T follicular helper cell (primary cell): ENCODE measurements at regions not wholly inside any gene's neighbourhood (a gene's known extent, or its start where the extent isn't known, plus 50 kb on each side); places are given as distances from the start of the nearest gene placed in this dataset.

Experiments used
- DNase-seq: peaks from one replicate; pipeline ENCODE4 v3.0.0-alpha.2; 2020; ENCODE audit warnings: low read depth

DNA sequence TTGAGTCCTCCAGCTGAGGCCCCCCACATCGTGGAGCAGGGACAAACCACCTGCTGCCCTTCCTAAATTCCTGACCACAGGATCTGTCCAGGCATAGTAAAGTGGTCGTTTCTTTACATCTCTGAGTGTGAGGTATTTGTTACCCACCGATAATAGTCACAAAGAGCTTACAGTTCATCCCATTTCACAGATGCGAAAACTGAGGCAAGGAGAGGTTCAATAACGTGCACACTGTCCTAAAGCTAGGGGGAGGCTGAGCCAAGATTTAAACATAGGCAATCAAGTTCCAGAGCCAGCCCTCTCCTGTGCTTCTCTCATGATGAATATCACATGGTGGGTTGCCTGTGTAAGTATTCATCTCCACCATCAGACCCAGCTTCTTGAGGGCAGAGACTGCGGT is 135.4 kb downstream of the CCT6B start:
- DNase-seq: no peak

DNA sequence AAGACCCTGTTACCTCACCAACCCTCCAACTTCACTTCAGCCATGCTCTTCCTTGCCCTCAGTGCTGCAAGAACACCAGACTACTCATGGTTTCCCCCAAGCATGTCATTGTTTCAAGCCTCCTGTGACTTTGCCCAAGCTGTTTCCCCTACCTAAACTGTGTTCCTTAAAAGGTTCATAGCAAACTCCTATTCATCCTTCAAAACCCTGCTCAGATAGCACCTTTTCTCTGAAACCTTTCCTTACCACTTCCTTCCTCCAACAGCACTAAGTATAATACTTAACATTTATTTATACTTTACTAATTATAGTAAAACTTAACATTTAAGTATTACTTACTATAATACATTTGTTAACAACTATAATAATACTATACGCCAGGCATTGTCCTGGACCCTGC is 136.2 kb downstream of the CCT6B start:
- no peak for DNase-seq

DNA sequence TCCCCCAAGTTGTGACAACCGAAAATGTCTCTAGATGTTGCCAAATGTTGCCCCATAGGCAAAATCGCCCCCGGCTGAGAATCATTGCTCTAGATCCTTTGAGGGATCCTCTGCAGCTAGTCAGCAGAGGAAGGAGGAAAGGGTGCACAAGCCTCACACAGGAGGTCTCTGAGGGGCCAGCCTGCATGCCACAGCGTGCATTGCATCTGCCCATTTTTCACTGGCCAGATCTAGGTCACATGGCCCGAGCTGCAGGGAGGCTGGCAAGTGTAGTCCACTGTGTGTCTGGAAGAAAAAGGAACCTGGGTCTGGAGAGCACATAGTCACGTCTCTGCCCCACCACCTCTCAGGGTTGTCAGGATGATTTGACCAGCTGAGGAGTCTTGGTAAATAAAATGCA is 138.2 kb downstream of the CCT6B start:
- DNase-seq: no peak

DNA sequence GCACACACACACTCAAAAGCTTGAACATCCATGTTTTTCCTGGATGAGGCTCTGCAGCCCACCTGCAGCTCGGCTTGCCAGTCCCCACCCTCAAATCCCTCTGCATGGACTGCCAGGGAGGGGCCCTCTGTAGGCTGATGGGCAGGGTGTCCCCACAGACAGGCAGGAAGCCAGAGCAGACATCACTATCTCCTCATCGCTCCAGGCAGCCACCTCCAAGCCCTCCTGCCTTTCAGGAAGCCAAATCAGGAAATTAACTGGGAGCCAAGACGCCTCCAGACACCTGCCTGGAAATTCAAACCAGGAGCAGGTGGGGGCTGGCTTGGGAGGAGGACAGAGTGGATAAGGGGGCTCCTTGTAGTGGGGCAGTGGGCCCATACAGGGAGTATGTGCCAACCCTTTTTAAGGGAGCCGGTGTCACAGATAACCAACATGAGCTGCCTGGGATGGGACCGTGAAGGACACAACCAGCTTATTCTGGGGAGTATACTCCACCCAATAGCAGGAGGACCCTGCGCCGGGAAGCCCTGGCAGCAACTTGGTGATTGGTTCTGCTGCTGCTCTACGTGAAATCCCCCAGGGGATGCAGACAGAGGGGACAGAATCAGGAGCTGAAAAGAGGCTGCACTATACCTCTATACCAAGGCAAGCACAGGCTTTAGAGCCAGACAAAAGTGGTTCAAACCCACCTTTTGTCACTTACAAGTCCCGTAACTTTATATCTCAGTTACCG is 139.1 kb downstream of the CCT6B start:
- no peak for DNase-seq

DNA sequence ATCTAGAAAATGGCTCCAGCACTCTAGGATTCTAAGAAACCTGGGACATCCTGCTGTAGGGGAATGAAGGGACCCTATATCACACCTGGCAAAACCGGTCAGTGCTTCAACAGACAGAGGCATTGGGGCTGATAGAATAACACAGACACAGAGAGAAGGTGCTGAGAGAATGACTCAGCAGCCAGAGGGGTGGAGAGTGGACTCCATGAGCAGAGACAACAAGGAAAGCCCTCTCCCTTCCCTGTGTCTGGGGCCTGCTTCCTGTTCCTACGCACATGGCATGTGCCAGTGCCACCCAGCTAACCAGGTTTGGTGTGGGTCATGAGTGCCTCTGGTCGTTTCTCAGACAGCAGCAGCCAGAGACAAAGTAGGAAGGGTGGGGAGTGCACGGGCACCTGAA is 140.3 kb downstream of the CCT6B start:
- DNase-seq: no peak

DNA sequence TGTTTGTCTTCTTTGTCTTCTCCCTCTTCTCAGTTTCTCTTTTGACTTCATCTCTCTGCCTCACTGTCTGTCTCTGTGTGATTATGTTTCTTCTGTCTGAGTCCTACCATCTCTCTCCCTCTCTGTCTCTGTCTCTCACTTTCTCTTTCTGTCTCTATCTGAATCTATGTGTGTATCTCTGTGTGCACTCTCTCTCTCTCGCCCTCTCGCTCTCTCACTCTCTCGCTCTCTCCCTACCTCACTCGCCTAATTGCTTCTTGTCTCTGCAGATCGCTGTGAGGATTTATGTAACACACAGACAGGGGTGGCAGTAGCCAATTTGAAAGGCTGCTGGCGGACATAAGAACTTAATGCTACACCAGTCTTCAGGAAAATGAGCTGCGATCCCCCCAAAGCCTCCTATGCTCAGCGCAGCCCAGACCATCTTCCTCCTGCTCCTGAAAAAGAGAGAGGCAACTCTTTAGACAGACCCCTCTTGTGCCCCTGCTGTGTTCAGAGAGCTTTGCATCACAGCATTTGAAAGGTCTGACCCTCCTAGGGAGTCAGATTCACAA is 140.9 kb downstream of the CCT6B start:
- no peak for DNase-seq

DNA sequence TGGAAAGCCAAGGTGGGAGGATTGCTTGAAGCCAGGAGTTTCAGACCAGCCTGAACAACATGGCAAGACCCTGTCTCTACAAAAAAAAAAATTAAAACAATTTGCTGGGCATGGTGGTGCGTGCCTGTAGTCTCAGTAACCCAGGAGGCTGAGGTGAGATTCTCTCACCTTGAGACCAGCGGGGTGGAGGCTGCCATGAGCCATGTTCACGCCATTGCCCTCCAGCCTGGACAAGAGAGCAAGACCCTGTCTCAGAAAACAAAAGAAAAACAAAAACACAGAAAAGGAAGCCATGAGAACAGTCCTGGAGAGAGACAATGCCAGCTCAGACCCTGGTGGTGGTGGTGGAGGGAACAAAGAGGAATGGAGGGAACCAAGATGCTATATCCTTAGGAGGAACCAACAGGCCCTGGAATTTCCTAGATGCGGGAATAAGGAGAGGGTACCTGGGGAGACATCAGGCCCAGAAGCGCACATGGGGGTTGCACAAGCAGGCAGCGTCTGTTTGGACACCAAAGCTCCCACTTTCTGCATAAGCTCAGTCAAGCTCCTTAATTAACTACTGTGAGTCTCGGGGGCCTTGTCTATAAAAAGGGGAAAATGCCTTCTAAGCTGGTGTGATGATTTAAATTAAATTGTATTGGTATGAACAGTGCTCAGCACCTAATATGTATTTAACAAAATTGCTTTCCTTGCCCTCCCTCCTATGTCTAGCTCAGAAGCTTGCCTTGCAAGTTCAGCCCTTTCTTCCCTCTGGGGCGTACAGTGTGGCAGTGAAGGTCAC is 143.8 kb downstream of the CCT6B start:
- no peak for DNase-seq

DNA sequence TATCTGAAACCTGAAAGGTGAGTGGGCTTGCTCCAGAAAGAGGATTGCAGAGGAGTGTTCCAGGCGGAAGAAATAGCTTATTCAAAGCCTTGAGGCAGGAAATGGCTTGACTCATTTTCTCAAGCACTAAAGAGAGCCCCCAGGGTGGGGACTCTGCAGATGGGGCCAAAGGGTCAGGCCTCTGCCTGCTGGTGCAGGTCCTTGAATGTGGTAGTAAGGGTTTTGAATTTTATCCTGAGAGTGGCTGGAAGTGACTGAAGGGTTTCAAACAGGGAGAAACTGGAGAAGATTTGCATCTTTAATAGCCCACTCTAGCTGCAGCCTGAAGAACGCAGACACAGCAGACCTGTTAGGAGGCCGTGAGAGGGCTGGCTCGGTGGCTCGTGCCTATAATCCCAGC is 144.4 kb downstream of the CCT6B start:
- DNase-seq: no peak

DNA sequence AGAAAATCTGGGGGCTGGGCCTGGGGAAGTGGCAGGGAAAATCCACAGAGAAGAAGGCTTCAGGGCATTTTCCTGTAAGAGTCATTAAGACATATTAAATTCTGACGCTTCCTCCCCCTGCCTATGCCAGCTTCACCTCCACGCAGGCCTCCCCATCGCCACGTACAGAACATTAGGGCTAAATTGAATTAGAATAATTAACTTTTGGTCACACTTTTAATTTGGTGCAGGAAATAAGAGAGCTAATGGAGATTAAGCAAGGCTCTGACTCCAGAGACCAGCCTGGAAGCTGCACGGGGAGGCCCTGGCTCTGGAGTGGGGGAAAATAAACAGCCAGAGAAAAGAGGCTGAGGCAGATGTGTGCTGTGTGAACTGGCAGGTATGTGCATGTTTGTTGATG is 148.0 kb downstream of the CCT6B start:
- no peak for DNase-seq

DNA sequence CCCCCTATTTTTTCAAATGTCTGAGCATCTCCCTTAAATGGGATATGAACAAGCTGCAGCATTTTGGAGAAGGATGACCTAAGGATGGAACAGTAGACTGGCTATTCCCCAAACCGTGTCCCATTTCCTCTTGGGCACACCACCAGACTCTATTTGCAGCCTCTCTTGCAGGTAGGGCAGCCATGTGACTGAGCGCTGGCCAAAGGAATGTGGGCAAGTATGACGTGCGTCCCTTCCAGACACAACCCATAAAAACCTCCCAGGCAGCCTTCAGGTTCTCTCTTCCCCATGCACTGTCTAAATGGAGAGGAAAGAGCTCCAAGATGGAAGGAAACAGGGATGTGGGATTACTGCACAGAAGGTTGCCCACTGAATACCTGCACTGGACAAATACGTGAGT is 149.7 kb downstream of the CCT6B start:
- no peak for DNase-seq

DNA sequence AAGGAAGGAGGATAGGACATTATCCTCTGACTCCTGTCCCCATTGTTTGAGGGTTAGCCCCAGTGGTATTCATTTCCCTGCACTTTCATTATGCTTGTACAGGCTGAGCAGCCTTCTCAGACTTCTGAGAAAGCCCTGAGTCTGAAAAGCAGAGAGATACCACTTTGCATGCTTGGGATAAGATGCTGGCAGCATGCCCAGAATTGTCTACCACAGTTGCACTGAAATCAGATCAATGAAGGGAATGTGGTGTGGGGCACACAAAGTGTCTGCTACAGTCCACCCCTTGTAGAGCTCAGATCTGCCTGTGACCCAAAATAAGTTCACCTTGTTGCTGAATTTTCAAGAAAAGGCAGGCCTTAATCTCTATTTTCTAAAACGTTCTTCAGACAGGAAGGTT is 160.6 kb downstream of the CCT6B start:
- DNase-seq: no peak

DNA sequence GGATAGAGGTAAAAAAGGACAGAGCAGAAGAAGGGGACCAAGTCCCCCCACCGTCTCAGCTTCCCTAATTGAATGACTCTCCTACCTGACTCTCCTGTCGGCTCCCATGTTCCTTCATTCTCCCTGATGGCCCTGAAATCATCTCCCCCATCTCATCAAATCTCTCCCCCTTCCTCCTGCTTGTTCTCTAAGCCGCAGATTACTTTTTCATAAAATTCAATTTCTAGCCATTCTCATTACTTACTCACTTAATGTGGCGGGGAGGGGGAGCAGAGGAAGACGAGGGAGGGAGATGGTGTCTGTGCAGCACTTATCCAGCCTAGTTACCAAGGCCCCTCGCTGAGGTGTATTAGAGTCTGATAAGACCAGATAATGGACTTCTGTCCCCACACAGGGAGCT is 161.5 kb downstream of the CCT6B start:
- no peak for DNase-seq

DNA sequence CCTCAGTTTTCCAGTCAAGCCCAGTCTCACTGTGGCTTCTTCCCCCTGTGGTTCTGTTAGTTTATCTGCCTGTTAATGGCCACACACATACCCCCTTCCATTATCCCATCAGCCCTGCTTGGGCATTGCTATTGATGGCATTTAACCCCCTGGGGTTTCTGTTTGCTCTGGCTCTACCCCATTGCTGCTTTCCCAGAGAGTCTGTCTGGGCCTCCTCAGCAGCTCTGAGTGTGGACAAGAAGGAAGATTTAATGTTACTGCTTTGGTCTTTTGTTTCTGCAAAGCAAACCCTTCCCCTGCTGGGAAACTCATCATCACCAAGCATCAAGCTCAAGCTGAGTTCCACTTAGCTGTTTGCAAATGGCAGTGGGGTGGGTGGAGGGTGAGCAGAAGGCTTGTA is 162.7 kb downstream of the CCT6B start:
- no peak for DNase-seq

DNA sequence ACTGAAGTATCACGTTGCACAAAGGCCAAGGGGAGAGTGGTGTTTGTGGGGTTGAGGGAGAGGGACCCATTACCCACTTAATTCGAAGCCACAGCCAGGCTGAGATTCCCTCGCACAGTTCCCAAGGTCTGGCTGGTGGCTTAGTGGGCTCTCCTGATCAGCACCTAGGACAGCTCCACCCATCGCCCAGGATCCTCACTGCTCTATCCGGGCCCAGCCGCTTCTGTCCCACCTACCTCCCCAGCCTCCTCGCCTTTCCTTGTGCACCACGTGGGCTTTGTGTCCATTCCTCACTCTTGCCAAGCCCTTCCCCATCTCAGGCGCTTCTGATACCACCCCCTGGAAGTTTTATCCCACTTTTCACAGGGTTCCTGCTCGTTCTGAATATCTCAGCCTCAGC is 163.5 kb downstream of the CCT6B start:
- DNase-seq: no peak

DNA sequence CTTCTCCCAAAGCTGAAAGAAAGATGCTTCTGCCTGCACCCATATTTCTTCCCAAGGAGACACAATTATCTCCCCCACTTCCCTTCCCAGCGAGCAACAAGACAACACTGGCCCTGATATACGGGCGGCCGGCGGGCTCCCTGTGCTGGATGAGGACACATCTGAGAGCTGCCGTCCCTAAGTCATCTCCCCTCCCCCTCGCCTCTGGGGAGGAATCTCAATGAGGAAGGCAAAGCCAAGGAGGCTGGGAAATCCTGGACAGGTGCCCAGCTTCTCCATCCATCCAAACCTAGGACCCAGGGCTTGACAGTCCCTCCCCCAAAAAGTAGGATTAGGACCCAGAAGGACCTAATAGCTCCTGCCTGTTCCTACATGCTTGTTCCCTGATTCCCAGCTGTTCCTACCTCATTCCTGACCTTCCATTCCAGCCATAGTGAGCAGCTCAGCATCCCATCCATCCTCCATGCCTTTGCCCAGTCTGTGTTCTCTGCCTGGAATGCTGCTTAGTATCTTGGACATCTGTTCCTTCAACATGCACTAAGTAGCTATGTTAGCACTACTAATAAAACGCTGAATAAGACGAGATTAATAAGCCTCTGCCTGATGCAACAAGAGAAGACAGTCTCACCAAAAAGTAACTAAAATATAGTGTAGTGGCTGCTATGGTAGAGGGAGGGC is 167.9 kb downstream of the CCT6B start:
- no peak for DNase-seq

DNA sequence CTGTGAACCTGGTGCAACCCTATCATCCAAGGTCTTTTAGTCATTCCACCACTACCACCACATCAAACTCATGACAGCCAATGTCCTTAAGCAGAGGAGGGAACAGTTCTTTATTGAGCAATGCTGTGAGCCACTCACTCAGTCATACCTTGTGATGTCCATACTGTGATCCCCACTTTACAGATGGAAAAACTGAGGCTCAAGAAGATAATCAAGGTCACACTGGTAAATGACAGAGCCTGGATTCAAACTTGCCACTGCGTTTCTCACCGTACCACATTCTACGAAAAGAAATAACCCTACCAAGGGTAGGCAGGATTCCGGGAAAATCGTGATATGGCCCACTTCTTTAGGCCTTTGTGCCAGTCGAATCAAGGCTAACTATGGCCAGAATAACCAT is 172.6 kb downstream of the CCT6B start:
- DNase-seq: no peak

DNA sequence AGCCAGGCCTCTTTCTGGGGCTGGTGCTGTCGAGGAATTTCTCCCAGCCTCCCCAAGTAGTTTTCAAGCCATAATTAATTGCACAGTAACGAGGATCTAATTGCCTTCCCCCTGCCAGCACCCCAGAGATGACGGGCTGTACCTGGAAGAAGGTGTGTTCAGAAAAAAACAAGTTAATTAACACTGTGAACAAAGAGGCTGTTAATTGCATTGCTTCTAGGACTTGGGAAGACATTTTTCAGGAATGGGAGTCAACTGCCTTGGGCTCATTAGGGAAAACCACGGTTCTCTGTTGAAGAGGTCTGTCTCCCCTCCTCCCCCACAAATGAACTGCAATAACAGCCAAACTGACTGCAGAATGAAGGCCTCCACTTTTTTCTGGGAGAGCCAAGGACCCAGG is 176.7 kb downstream of the CCT6B start:
- DNase-seq: no peak

DNA sequence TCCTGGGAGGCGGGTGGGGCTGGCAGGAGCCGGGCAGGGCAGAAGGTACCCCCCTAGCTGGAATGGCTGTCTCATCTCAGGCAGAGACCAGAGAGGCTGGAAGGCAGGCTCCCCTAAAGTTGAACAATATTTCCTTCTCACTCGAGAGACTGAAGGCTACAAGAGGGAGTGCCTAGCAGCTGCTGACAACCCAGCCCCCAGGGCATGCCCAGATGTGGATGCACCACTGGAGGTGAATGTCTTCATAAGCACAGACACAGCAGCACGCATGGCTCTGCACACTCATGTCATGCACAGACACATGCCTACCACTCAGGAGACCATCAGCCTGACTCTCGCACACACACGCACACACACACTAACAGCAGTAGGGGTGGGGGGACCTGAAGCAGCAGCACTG is 179.0 kb downstream of the CCT6B start:
- no peak for DNase-seq

DNA sequence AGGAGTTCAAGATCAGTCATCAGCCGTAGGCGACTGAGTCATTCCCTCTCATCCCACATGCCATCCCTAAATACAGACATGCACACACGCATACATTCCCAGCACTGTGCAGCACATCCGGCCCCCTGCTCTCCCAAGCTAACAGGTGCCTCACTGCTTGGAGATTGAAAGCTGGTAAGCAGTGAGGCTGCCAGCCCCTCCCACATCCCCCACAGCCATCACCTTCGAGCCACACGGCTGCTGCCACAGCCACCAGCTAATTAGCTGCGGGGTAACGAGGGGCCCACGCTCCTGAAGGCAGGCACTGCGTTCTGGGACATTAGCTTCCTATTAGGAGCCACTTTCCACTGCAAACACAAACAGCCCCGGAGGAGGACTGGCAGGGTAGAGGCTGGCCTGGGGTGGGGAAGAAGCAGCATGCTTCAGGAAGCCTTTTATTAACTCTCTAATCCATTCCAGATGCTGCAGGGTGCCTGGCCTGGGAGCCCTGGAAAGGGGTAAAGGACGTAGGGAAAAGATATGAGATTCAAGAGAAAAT is 179.6 kb downstream of the CCT6B start:
- DNase-seq: no peak

DNA sequence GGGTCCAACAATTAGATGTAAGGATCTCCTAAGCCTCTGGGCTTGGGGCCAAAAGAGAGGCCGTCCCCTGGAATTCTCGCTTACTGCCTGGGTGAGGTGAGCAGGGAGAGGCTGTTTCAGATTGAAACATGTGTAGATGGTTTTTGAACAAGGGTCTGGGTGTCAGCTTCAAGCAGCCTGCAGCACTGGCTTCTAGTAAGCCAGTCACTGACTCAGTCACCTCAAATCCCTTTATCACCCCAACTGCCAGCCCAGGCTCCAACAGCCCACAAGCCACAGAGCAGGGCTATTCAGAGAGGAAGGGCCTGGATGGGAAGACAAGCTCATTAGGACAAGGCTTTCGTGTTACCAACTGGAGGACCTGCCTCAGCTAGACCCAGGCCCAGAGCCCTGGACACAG is 180.2 kb downstream of the CCT6B start:
- no peak for DNase-seq

DNA sequence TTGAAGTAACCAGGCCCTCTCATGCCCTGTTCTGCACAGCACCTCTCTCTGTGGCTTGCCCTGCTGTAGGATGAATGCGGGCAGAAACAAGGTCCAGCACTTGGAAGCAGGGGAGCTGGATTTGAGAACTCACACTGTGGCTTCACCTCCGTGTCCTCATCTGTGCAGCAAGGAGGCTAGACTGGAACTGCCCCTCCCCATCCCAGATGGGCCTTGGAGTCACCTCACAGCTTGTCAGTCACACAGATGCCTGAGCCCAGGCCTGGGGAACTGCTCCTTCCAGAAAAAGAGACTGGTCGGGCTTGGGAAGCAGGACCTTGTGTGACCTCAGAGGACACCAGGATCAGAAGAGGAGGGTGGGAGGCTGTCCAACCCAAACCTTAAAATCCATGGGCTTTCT is 180.8 kb downstream of the CCT6B start:
- no peak for DNase-seq
